CD4-positive, alpha-beta T cell treated with Interleukin-21 for 1 hour (primary cell): ENCODE measurements at regions not wholly inside any gene's neighbourhood (a gene's known extent, or its start where the extent isn't known, plus 50 kb on each side); places are given as distances from the start of the nearest gene placed in this dataset.

ENCODE experiments used
- DNase-seq: peaks from one replicate; pipeline ENCODE4 v3.0.0-alpha.2; 2020

GRCh38 chr17:73962308-73962707 is 241.2 kb upstream of the RPL38 start:
- DNase-seq = no peak

GRCh38 chr17:73968680-73969079 is 234.8 kb upstream of the RPL38 start:
- DNase-seq = no peak

- no peak for DNase-seq
Measured at GRCh38 chr17:73969956-73970355, 233.5 kb upstream of the RPL38 start.

- no peak for DNase-seq
Measured at GRCh38 chr17:73971127-73971526, 232.4 kb upstream of the RPL38 start.

GRCh38 chr17:73972056-73972455 is 231.4 kb upstream of the RPL38 start:
- no peak for DNase-seq

- DNase-seq = no peak
Measured at GRCh38 chr17:73972901-73973300, 230.6 kb upstream of the RPL38 start.

GRCh38 chr17:73973586-73974409 is 229.7 kb upstream of the RPL38 start:
- DNase-seq = no peak

GRCh38 chr17:73974536-73974935 is 228.9 kb upstream of the RPL38 start:
- no peak for DNase-seq

- DNase-seq = no peak
Measured at GRCh38 chr17:73976147-73976546, 227.3 kb upstream of the RPL38 start.

- no peak for DNase-seq
Measured at GRCh38 chr17:73976676-73977521, 226.6 kb upstream of the RPL38 start.

GRCh38 chr17:73980517-73980916 is 223.0 kb upstream of the RPL38 start:
- DNase-seq = no peak

GRCh38 chr17:73982871-73983270 is 220.6 kb upstream of the RPL38 start:
- no peak for DNase-seq

- no peak for DNase-seq
Measured at GRCh38 chr17:73983621-73984400, 219.7 kb upstream of the RPL38 start.

- no peak for DNase-seq
Measured at GRCh38 chr17:73984941-73985340, 218.5 kb upstream of the RPL38 start.

GRCh38 chr17:73985466-73986015 is 217.9 kb upstream of the RPL38 start:
- no peak for DNase-seq

GRCh38 chr17:73986641-73987177 is 216.8 kb upstream of the RPL38 start:
- DNase-seq = no peak

- no peak for DNase-seq
Measured at GRCh38 chr17:73987395-73987794, 216.1 kb upstream of the RPL38 start.

GRCh38 chr17:73987845-73988509 is 215.5 kb upstream of the RPL38 start:
- DNase-seq = no peak

GRCh38 chr17:73989671-73990070 is 213.8 kb upstream of the RPL38 start:
- no peak for DNase-seq

GRCh38 chr17:73990290-73990689 is 213.2 kb upstream of the RPL38 start:
- DNase-seq = no peak

GRCh38 chr17:73991260-73991659 is 212.2 kb upstream of the RPL38 start:
- DNase-seq = no peak

- no peak for DNase-seq
Measured at GRCh38 chr17:73994946-73995345, 208.5 kb upstream of the RPL38 start.
